Hematopoietic multipotent progenitor cell treated with erythropoietin and hydrocortisone succinate and interleukin-3 and kit ligand, for 4 days (in vitro differentiated cells): ENCODE measurements at regions not wholly inside any gene's neighbourhood (a gene's known extent, or its start where the extent isn't known, plus 50 kb on each side); places are given as distances from the start of the nearest gene placed in this dataset.
"Not testable (repeated sequence)": the region's sequence is repeated elsewhere in the genome, so short reads cannot be mapped to it uniquely, and the experiment has no call there.

ENCODE experiments used
- DNase-seq: peaks from one replicate; pipeline ENCODE4 v3.0.0-alpha.2; 2015

DNA sequence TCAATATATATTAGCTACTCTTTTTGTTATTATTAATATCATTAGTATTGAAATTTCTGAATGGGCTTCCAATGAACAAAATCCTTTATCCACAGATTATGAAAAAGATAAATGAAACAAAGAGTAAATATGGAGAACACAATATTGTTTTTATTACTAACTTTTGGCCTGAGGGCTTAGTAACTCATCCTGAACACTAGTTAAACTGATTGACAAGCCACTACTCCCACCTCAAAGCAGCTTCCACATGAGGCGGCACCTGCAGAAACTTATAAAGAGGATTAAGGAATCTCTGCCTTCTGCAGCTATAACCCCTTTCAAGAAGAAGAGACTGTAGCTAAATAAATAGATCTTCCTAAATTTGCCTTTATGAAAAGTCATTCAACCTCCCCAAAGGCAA lies 187.6 kb upstream of the ALG10 start:
- no peak for DNase-seq

DNA sequence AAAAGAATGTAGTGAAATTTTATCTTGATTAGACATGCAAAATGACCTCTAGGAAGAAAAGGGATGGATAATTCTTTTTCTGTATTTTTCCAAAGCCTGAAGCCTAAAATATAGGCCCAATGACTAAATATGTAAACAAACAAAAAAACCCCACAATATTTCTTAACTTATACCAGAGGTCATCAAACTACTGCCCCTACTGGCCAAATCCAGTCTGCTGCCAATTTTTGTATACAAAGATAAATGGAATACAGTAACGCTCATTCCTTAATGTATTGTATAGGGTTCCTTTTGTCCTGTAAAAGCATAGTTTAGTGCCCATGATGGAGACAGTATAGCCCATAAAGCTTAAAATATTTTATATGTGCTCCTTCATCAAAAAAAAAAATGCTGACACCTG lies 145.7 kb upstream of the ALG10 start:
- peak; percentile 1 for DNase-seq

DNA sequence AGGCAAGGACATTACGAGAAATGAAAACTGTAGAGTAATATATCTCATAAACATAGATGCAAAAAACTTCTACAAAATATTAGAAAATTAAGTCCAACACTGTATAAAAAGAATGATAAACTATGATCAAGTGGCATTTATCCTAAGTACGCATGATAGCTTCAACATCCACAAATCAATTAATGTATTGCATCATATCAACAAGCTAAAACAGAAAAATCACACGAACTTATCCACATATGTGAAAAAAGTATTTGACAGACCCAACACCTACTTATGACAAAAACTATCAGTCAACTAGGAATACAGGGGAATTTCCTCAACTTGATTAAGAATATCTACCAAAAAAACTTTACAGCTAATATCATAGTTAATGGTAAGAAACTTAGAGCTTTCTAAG lies 129.9 kb upstream of the ALG10 start:
- no peak for DNase-seq

DNA sequence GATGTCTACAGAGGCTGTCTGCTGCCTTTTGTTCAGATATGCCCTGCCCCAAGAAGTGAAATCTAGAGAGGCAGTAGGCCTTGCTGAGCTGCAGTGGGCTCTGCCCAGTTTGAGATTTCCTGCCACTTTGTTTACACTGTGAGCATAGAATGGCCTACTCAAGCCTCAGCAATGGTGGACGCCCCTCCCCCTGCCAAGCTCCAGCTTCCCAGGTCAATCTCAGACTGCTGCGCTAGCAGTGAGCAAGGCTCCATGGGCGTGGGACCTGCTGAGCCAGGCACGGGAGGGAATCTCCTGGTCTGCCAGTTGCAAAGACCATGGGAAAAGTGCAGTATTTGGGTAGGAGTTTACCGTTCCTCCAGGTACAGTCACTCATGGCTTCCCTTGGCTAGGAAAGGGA lies 101.8 kb upstream of the ALG10 start:
- not testable (repeated sequence) for DNase-seq

DNA sequence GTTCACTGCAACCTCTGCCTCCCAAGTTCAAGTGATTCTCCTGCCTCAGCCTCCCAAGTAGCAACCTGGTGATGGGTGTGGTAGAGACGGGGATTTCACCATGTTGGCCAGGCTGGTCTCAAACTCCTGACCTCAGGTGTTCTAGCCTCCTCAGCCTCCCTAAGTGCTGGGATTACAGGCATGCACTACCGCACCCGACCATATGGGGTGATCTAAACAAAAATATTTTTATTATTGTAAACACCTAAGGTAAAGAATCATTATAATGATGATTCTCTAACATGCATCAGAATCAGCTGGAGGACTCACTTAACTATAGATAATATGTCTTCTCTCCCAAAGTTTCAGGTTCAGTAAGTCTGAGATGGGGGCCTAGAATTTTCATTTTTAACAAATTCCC lies 96.2 kb upstream of the ALG10 start:
- DNase-seq = no peak

DNA sequence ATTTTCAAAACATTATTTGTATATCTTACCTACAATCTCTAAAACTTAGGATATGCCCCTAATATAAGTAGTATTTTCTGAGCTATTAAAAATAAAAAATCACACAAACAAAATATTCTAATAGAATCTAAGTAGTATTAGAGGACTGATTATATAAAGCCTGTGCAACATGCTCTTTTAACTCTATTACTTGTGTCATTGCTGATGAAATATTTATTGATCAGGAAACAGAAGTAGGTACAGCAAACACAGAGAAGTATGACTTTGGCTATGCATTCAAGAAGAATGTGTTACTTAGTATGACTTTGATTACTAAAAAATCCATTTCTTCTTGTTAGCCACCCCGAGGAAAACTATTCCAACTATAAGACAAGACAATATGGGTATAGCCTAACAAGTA lies 84.6 kb upstream of the ALG10 start:
- DNase-seq = not testable (repeated sequence)

DNA sequence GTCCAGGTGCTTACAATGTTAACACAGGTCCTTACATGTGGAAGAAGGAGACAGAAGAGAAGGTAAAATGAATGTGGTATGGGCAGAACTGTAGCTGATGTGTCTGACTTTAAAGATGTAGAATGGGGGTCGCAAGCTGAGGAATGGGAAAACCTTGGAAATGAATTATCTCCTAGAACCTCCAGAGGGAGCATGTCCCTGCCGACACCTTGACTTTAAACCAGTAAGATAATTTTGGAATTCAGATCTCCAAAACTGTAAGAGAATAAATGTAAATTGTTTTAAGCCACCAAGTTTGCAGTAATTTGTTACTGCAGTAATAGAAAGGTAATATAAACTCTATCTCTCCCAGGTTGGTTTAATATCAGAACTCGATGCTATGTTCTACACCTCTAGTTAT lies 80.1 kb upstream of the ALG10 start:
- no peak for DNase-seq

DNA sequence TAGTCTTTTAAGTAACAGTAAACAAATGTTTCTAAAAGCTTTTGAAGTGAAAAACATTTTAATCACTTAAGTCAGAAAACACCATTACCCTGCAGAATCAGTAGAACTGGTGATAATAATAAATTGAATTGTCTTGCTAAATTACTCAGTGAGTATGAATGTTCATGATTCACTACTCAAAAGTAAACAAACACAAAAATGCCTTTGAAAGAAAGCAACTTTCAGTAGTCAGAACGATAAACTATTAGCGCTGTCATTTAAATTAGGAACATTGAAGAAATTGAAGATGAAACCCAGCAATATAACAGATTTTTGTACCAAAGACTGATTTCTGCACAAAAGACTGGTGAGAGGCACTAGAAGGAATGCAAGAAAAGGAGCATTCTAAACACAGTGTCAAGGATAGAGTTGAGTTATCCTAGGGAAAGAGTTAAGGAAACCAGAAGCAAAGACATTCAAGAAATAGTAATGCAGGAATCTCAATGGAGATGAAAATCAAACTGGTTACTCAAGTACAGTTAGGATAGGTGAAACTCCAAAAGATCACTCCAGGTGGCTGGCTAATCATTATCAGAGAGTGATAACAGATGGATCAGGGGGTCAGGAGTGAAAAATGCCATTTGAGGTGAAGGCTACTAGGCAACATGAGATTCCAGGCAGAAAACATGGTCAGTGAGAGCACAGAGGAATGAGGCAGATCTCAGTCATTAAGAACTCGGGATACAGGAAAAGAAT lies 77.4 kb upstream of the ALG10 start:
- no peak for DNase-seq

DNA sequence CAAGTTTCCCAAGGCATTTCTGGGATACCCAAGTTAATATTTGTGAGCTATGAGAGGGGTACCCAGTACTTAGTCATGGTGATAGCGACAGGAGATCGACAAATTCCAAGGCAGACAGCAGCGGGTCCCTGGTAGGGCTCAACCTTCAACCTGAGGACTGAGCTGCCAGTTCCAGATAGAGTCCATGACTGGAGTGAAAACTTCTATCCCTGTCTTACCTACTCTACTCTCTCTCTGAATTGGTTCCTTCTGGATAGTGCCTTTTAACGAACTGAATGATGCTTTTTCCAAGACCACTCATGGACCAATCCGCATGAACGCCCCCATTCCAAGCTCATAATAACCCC lies 76.9 kb upstream of the ALG10 start:
- no peak for DNase-seq

DNA sequence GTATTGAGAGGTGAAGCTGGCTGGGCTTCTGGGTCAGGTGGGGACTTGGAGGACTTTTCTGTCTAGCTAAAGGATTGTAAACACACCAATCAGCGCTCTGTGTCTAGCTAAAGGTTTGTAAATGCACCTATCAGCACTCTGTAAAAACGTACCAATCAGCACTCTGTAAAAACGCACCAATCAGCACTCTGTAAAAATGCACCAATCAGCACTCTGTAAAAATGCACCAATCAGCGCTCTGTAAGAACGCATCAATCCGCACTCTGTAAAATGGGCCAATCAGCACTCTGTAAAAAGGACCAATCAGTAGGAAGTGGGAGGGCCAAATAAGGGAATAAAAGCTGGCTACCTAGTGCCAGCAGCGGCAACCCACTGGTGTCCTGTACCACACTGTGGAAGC lies 56.1 kb upstream of the ALG10 start:
- not testable (repeated sequence) for DNase-seq

DNA sequence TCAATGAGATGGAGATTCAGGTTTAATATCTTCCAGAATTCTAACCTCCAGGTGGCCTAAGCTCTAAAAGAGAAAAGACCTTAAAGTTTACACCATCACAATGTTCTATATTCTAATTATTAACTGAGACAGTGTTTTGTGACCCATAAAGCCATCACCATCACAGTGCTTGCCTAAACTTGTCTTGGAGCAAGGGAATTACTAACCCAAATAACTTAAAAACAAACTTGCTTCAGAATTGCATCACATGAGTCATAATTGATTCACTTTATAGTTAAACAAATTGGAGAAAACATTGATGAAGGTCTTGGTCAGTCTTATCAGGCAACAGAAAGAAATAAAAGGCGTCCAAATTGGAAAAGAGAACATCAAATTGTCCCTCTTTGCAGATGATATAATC lies 54.5 kb upstream of the ALG10 start:
- no peak for DNase-seq
